K562 (cell line): ENCODE measurements at regions not wholly inside any gene's neighbourhood (a gene's known extent, or its start where the extent isn't known, plus 50 kb on each side); places are given as distances from the start of the nearest gene placed in this dataset.

Experiments used
- ATAC-seq: fragments of 200-7000 bp; cut with Tn5 transposase; 3 replicates; pipeline ENCODE4 v1.9.1; 2020; ENCODE audit warnings: moderate library complexity
- BruUV-seq: library from RNA; stranded (reverse); fragments of 400-500 nt; replicated peaks from 2 replicates; lab custom pipeline; 2021; lab: Mats Ljungman, UMichigan
- CTCF ChIA-PET: fragments of 300-600 bp; formaldehyde crosslinking; extraction: SDS; loops from one replicate; lab custom pipeline; 2021; ENCODE audit warnings: low intra/inter-chr PET ratio; lab: Yijun Ruan, JAX
- POLR2A ChIA-PET: fragments of 300-600, 350-650 bp; sonication (Branson Sonifier 250); formaldehyde crosslinking; extraction: SDS; loops from one replicate; lab custom pipeline; 2021; ENCODE audit warnings: antibody characterized with exemption, inconsistent platforms; lab: Yijun Ruan, JAX
- DNase-seq, 4 experiments: peaks; one replicate each; pipeline versions ENCODE4 v3.0.0 to v3.0.0-alpha.2; 2011 to 2018; ENCODE audit warnings: low spot score in 3 of 4, mixed read lengths in 3 of 4; ENCODE audit errors: extremely low read depth in 1 of 4
- FAIRE-seq: peaks from 2 replicates; lab custom pipeline; 2011; peaks lifted over from hg19 to GRCh38; lab: Jason Lieb, UNC
- H2AFZ ChIP-seq: 2 replicates; pipeline ENCODE4 v1.6.0; 2011; ENCODE audit warnings: low read depth, low read length, control low read depth, inconsistent platforms
- H3K27ac ChIP-seq: fragments of 200-600 bp; 3 replicates; pipeline ENCODE4 v1.8.0; 2011; ENCODE audit warnings: low read depth, mild to moderate bottlenecking, control low read depth, inconsistent platforms, low read length, moderate library complexity, mixed read lengths; ENCODE audit errors: extremely low read depth
- H3K27me3 ChIP-seq, 2 experiments: fragments of 300-600 bp in 1 of 2; 2 replicates in 1 of 2; 3 replicates in 1 of 2; pipeline versions ENCODE4 v1.6.0 to v1.8.0; 2011; ENCODE audit warnings: inconsistent platforms in 2 of 2, low read length in 2 of 2, mild to moderate bottlenecking in 1 of 2, mixed read lengths in 1 of 2, moderate library complexity in 1 of 2; ENCODE audit not compliant: control insufficient read depth in 2 of 2, insufficient read depth in 2 of 2
- H3K36me3 ChIP-seq: fragments of 300-600 bp; 3 replicates; pipeline ENCODE4 v1.8.0; 2011; ENCODE audit warnings: mild to moderate bottlenecking, low read length, inconsistent platforms; ENCODE audit not compliant: control insufficient read depth, insufficient read depth
- H3K4me1 ChIP-seq, 2 experiments: fragments of 200-600 bp in 1 of 2; replicated peaks in 1 of 2; 2 replicates in 1 of 2; 3 replicates in 1 of 2; pipeline versions ENCODE4 v1.5.1 to v1.8.0; 2011; ENCODE audit warnings: inconsistent platforms in 2 of 2, low read length in 2 of 2, mild to moderate bottlenecking in 1 of 2, mixed read lengths in 1 of 2, moderate library complexity in 1 of 2; ENCODE audit not compliant: control insufficient read depth in 2 of 2, insufficient read depth in 2 of 2
- H3K4me2 ChIP-seq: 2 replicates; pipeline ENCODE4 v1.6.1; 2011; ENCODE audit warnings: low read length, control low read depth, inconsistent platforms, mixed read lengths; ENCODE audit not compliant: insufficient read depth
- H3K4me3 ChIP-seq: fragments of 200-600 bp; sonication (generic), shearing (Covaris generic); 2 replicates; pipeline ENCODE4 v1.5.1; 2016; ENCODE audit warnings: control low read depth, inconsistent platforms
- H3K79me2 ChIP-seq: fragments of 200-600 bp; 3 replicates; pipeline ENCODE4 v1.8.0; 2011; ENCODE audit warnings: low read length, inconsistent platforms; ENCODE audit not compliant: control insufficient read depth, insufficient read depth
- H3K9ac ChIP-seq, 2 experiments: 2 replicates each; pipeline versions ENCODE4 v1.6.0 to v1.6.1; 2011; ENCODE audit warnings: low read depth in 2 of 2, low read length in 2 of 2, control low read depth in 1 of 2, inconsistent platforms in 1 of 2, mild to moderate bottlenecking in 1 of 2, mixed read lengths in 1 of 2; ENCODE audit not compliant: insufficient read depth in 1 of 2
- H3K9me1 ChIP-seq: one replicate; pipeline ENCODE4 v1.6.0; 2011; ENCODE audit warnings: inconsistent platforms, mild to moderate bottlenecking, low read length, moderate library complexity; ENCODE audit not compliant: control insufficient read depth, insufficient read depth
- H3K9me3 ChIP-seq: replicated peaks from 2 replicates; pipeline ENCODE4 v1.5.1; 2011; ENCODE audit warnings: low read depth, low read length, inconsistent platforms; ENCODE audit not compliant: control insufficient read depth, insufficient read depth
- H4K20me1 ChIP-seq: replicated peaks from 2 replicates; pipeline ENCODE4 v1.6.1; 2011; ENCODE audit warnings: low read length, inconsistent platforms, mixed read lengths; ENCODE audit not compliant: control insufficient read depth, insufficient read depth
- ARNT ChIP-seq, 2 experiments: fragments of 450-650 bp; IDR thresholded peaks; 2 replicates each; pipeline ENCODE4 v1.6.1; 2016; ENCODE audit warnings: mild to moderate bottlenecking in 1 of 2
- CAMTA2 ChIP-seq: fragments of 250-450 bp; sonication (Bioruptor Pico); conservative IDR thresholded peaks from 2 replicates; pipeline ENCODE4 v1.5.1; 2022
- GATAD2B ChIP-seq: fragments of 450-650 bp; IDR thresholded peaks from 2 replicates; pipeline ENCODE4 v1.6.1; 2017; ENCODE audit warnings: mild to moderate bottlenecking, borderline replicate concordance
- HLTF ChIP-seq: fragments of 450-650 bp; IDR thresholded peaks from 2 replicates; pipeline ENCODE4 v1.6.1; 2016
- L3MBTL2 ChIP-seq: fragments of 450-650 bp; IDR thresholded peaks from 2 replicates; pipeline ENCODE4 v1.6.1; 2016; ENCODE audit warnings: mild to moderate bottlenecking, moderate library complexity
- NFYB ChIP-seq: IDR thresholded peaks from 2 replicates; pipeline ENCODE4 v1.6.1; 2011; ENCODE audit warnings: mild to moderate bottlenecking, moderate library complexity; ENCODE audit not compliant: insufficient read length; ENCODE audit errors: extremely low read depth
- ZFPM2 ChIP-seq: fragments of 250-450 bp; sonication (Bioruptor Pico); IDR thresholded peaks from 2 replicates; pipeline ENCODE4 v1.5.1; 2022; ENCODE audit warnings: mild to moderate bottlenecking
- WGBS: fragments of 100-300 bp; shearing (Covaris generic); methylation state at CpG from one replicate; pipeline ENCODE4 v1.1.6; 2016; ENCODE audit warnings: low coverage, mixed read lengths; ENCODE audit not compliant: insufficient coverage; ENCODE audit errors: missing lambda C conversion rate; 5-methylcytosine and 5-hydroxymethylcytosine counted together
- in situ Hi-C: fragments of 300-500 bp; cut with MboI; formaldehyde crosslinking; loops from 4 replicates; pipeline ENCODE4 v1.15.0; 2018; ENCODE audit warnings: inconsistent platforms, mixed read lengths
- intact Hi-C: fragments of 100-400 bp; cut with micrococcal nuclease; formaldehyde crosslinking; loops from 2 replicates; pipeline ENCODE4 v1.14.2; 2022
- TF ChIP-seq, protein P1 (sequence below): fragments of 250-450 bp; sonication (Bioruptor Pico); IDR thresholded peaks from 2 replicates; pipeline ENCODE4 v1.5.1; 2021; ENCODE audit warnings: mild to moderate bottlenecking
- TF ChIP-seq, protein P2 (sequence below): fragments of 450-650 bp; IDR thresholded peaks from 2 replicates; pipeline ENCODE4 v1.6.1; 2016; ENCODE audit warnings: low read depth
- TF ChIP-seq, protein P3 (sequence below), 2 experiments: fragments of 450-650 bp; IDR thresholded peaks; 2 replicates each; pipeline ENCODE4 v1.6.1; 2018; ENCODE audit warnings: mild to moderate bottlenecking in 2 of 2, low read depth in 1 of 2; ENCODE audit not compliant: partially characterized antibody in 2 of 2

DNA sequence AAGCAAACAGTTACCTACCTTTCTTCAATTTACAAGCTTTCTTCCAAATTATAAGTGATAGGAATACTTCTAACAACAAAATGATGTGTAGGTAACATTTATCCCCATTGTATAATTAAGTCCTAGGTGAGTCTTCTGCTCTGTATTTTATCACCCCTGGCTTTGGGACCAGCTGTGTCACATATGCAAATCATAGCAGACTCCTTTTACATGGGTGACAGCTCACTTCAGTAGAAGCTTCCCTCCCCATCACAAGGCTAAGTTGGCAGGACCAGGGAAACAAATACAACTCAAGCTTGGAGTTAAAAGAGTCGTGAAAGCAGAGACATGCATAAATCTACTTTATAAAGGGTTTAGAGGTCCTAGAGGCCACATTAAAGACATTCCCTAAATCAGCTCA is 121.1 kb upstream of the RUNX1 start:
- no peaks in the 10 kb centered on the region for H3K27me3 ChIP-seq
- in situ Hi-C loops (no loop called here), intact Hi-C loops (no loop called here)
- FAIRE-seq (no peak), DNase-seq (no peak), ATAC-seq (no peak)
- ChIA-PET CTCF (no interaction called here), POLR2A (interaction anchor here (0.6 to 2.1 kb wide), 6 partner anchors 8 to 286 kb away, joined by 3 to 5 read pairs (median 3); no protein-coding TSS in a partner anchor)
- H3K36me3 ChIP-seq: no peaks in the 10 kb centered on the region
- H3K4me2 ChIP-seq: no peak overlapping the region
- no peak overlapping the region for H3K27ac ChIP-seq
- BruUV-seq: no TSS peak
- no peaks in the 10 kb centered on the region for H4K20me1 ChIP-seq
- H3K9me1 ChIP-seq: no peaks in the 10 kb centered on the region
- H3K9me3 ChIP-seq: no peaks in the 10 kb centered on the region
- H2AFZ ChIP-seq: no peak overlapping the region
- no peaks in the 10 kb centered on the region for H3K79me2 ChIP-seq
- H3K9ac ChIP-seq: no peak overlapping the region
- no peak overlapping the region for H3K4me3 ChIP-seq
- peaks cover 0 to 15% of the 10 kb centered on the region in 2 experiments; a peak in 3 of 5 replicates for H3K4me1 ChIP-seq
- 54% methylated on average over 1 of the region's 1 CpG for WGBS
- no peak for TF ChIP-seq HLTF
- no peak for TF ChIP-seq GATAD2B
- TF ChIP-seq L3MBTL2: no peak
- TF ChIP-seq, protein P1, sequence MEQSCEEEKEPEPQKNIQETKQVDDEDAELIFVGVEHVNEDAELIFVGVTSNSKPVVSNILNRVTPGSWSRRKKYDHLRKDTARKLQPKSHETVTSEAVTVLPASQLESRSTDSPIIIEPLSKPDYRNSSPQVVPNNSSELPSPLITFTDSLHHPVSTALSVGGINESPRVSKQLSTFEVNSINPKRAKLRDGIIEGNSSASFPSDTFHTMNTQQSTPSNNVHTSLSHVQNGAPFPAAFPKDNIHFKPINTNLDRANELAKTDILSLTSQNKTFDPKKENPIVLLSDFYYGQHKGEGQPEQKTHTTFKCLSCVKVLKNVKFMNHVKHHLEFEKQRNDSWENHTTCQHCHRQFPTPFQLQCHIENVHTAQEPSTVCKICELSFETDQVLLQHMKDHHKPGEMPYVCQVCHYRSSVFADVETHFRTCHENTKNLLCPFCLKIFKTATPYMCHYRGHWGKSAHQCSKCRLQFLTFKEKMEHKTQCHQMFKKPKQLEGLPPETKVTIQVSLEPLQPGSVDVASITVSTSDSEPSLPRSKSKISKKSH (CRISPR knock-in tag): no peak
- TF ChIP-seq NFYB: no peak
- TF ChIP-seq CAMTA2: no peak
- no peak for TF ChIP-seq ARNT (IDR thresholded peaks at IDR 0.05)
- TF ChIP-seq, protein P2, sequence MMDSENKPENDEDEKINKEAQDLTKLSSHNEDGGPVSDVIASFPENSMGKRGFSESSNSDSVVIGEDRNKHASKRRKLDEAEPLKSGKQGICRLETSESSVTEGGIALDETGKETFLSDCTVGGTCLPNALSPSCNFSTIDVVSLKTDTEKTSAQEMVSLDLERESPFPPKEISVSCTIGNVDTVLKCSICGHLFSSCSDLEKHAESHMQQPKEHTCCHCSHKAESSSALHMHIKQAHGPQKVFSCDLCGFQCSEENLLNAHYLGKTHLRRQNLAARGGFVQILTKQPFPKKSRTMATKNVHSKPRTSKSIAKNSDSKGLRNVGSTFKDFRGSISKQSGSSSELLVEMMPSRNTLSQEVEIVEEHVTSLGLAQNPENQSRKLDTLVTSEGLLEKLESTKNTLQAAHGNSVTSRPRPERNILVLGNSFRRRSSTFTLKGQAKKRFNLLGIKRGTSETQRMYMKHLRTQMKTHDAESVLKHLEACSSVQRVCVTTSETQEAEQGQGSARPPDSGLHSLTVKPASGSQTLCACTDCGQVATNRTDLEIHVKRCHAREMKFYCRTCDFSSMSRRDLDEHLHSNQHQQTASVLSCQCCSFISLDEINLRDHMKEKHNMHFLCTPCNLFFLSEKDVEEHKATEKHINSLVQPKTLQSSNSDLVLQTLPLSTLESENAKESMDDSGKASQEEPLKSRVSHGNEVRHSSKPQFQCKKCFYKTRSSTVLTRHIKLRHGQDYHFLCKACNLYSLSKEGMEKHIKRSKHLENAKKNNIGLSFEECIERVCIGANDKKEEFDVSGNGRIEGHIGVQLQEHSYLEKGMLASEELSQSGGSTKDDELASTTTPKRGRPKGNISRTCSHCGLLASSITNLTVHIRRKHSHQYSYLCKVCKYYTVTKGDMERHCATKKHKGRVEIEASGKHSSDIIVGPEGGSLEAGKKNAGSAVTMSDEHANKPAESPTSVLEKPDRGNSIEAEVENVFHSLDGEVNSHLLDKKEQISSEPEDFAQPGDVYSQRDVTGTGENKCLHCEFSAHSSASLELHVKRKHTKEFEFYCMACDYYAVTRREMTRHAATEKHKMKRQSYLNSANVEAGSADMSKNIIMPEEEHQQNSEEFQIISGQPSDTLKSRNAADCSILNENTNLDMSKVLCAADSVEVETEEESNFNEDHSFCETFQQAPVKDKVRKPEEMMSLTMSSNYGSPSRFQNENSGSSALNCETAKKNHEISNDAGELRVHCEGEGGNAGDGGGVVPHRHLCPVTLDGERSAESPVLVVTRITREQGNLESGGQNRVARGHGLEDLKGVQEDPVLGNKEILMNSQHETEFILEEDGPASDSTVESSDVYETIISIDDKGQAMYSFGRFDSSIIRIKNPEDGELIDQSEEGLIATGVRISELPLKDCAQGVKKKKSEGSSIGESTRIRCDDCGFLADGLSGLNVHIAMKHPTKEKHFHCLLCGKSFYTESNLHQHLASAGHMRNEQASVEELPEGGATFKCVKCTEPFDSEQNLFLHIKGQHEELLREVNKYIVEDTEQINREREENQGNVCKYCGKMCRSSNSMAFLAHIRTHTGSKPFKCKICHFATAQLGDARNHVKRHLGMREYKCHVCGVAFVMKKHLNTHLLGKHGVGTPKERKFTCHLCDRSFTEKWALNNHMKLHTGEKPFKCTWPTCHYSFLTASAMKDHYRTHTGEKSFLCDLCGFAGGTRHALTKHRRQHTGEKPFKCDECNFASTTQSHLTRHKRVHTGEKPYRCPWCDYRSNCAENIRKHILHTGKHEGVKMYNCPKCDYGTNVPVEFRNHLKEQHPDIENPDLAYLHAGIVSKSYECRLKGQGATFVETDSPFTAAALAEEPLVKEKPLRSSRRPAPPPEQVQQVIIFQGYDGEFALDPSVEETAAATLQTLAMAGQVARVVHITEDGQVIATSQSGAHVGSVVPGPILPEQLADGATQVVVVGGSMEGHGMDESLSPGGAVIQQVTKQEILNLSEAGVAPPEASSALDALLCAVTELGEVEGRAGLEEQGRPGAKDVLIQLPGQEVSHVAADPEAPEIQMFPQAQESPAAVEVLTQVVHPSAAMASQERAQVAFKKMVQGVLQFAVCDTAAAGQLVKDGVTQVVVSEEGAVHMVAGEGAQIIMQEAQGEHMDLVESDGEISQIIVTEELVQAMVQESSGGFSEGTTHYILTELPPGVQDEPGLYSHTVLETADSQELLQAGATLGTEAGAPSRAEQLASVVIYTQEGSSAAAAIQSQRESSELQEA: no peak
- TF ChIP-seq ZFPM2 (CRISPR knock-in tag): no peak
- TF ChIP-seq, protein P3, sequence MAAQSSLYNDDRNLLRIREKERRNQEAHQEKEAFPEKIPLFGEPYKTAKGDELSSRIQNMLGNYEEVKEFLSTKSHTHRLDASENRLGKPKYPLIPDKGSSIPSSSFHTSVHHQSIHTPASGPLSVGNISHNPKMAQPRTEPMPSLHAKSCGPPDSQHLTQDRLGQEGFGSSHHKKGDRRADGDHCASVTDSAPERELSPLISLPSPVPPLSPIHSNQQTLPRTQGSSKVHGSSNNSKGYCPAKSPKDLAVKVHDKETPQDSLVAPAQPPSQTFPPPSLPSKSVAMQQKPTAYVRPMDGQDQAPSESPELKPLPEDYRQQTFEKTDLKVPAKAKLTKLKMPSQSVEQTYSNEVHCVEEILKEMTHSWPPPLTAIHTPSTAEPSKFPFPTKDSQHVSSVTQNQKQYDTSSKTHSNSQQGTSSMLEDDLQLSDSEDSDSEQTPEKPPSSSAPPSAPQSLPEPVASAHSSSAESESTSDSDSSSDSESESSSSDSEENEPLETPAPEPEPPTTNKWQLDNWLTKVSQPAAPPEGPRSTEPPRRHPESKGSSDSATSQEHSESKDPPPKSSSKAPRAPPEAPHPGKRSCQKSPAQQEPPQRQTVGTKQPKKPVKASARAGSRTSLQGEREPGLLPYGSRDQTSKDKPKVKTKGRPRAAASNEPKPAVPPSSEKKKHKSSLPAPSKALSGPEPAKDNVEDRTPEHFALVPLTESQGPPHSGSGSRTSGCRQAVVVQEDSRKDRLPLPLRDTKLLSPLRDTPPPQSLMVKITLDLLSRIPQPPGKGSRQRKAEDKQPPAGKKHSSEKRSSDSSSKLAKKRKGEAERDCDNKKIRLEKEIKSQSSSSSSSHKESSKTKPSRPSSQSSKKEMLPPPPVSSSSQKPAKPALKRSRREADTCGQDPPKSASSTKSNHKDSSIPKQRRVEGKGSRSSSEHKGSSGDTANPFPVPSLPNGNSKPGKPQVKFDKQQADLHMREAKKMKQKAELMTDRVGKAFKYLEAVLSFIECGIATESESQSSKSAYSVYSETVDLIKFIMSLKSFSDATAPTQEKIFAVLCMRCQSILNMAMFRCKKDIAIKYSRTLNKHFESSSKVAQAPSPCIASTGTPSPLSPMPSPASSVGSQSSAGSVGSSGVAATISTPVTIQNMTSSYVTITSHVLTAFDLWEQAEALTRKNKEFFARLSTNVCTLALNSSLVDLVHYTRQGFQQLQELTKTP (IDR thresholded peaks at IDR 0.05; ENCODE audit: low read depth in 1 of 2, partially characterized antibody in 2 of 2): no peak
